ENCODE measurements at regions not wholly inside any gene's neighbourhood (a gene's known extent, or its start where the extent isn't known, plus 50 kb on each side); places are given as distances from the start of the nearest gene placed in this dataset.

GRCh38 chr21:28344985-28345384 lies 647.7 kb downstream of the LTN1 start:
- no peak for TF ChIP-seq POLR2A (IDR thresholded peaks at IDR 0.05)
- TF ChIP-seq, protein P1, sequence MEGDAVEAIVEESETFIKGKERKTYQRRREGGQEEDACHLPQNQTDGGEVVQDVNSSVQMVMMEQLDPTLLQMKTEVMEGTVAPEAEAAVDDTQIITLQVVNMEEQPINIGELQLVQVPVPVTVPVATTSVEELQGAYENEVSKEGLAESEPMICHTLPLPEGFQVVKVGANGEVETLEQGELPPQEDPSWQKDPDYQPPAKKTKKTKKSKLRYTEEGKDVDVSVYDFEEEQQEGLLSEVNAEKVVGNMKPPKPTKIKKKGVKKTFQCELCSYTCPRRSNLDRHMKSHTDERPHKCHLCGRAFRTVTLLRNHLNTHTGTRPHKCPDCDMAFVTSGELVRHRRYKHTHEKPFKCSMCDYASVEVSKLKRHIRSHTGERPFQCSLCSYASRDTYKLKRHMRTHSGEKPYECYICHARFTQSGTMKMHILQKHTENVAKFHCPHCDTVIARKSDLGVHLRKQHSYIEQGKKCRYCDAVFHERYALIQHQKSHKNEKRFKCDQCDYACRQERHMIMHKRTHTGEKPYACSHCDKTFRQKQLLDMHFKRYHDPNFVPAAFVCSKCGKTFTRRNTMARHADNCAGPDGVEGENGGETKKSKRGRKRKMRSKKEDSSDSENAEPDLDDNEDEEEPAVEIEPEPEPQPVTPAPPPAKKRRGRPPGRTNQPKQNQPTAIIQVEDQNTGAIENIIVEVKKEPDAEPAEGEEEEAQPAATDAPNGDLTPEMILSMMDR (IDR thresholded peaks at IDR 0.05) = no peak
